ENCODE measurements at regions not wholly inside any gene's neighbourhood (a gene's known extent, or its start where the extent isn't known, plus 50 kb on each side); places are given as distances from the start of the nearest gene placed in this dataset.

DNA sequence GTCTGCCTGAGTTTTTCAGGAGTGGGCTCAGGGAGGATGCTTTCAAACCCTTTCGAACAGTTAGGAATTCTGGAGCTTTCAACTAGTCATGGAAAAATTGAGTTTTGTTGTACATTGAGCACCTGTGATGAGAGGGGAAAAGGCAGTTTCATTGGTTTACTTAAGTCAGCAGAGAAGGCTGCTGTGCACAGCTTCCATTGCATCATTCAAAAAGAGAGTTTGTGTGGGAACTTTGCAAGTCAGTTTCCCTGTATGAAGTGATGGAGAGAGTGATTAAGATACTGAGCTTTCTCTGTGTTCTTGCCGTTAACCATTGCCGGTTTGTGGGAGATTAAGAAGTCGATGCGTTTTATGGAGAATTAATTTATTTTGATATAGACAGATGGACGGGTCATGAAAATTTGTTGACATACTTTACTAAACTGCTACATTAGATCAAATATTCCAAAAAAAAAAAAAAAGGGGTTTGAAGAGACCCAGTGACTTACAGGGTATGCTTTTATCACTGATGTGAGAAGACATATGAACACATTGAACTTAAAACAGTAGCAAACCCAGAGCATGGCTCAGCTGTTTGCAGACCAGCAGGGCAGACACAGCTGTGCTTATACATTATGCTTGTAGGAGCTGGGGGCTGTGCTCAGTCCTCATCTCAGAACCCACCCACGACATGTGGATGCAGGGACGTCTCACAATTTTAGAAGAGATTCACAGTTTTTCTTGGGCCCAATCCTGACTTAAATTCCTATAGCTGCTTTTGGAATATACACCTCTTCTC lies 234.1 kb downstream of the SOX4 start:
- Mint-ChIP-seq H3K9me3 (no peaks in the 10 kb centered on the region), H3K36me3 (ENCODE audit: low read depth) (peaks cover 8% of the 10 kb centered on the region), H3K4me1 (peaks cover 97% of the 10 kb centered on the region), H3K4me3 (peak overlapping the region; percentile 10), H3K27me3 (ENCODE audit: low read depth, poor library complexity) (no peaks in the 10 kb centered on the region), H3K27ac (peak overlapping the region; percentile 94)
- TF ChIP-seq, protein P1, sequence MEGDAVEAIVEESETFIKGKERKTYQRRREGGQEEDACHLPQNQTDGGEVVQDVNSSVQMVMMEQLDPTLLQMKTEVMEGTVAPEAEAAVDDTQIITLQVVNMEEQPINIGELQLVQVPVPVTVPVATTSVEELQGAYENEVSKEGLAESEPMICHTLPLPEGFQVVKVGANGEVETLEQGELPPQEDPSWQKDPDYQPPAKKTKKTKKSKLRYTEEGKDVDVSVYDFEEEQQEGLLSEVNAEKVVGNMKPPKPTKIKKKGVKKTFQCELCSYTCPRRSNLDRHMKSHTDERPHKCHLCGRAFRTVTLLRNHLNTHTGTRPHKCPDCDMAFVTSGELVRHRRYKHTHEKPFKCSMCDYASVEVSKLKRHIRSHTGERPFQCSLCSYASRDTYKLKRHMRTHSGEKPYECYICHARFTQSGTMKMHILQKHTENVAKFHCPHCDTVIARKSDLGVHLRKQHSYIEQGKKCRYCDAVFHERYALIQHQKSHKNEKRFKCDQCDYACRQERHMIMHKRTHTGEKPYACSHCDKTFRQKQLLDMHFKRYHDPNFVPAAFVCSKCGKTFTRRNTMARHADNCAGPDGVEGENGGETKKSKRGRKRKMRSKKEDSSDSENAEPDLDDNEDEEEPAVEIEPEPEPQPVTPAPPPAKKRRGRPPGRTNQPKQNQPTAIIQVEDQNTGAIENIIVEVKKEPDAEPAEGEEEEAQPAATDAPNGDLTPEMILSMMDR (IDR thresholded peaks at IDR 0.05), result no peak
- DNase-seq, result no peak

DNA sequence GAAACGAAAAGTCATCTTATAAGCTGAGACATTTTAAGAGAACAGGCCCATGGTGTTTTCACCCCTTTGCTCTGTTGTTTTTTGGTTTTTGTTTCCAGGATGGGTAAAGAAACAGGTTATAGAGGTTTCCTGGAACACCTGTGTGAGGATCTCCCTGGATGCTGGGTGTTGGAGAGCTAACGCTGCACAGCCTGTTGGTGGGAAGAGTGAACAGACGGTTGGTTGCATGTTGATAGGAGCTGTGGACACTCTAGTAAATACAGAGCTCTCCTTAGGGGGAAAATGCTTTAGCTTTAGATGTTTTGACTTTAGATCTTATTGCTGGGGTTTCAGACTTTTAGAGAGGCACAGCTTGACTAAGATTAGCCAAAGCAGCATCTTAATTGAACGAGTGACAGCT lies 235.2 kb downstream of the SOX4 start:
- DNase-seq, result no peak
- no peaks in the 10 kb centered on the region for H3K9me3 Mint-ChIP-seq
- no peaks in the 10 kb centered on the region for H3K27me3 Mint-ChIP-seq (ENCODE audit: low read depth, poor library complexity)
- peaks cover 14% of the 10 kb centered on the region for H3K36me3 Mint-ChIP-seq (ENCODE audit: low read depth)
- H3K4me1 Mint-ChIP-seq, result peaks cover 95% of the 10 kb centered on the region
- peak overlapping the region; percentile 94 for H3K27ac Mint-ChIP-seq
- TF ChIP-seq, protein P1 (IDR thresholded peaks at IDR 0.05), result no peak
- H3K4me3 Mint-ChIP-seq, result no peak overlapping the region

DNA sequence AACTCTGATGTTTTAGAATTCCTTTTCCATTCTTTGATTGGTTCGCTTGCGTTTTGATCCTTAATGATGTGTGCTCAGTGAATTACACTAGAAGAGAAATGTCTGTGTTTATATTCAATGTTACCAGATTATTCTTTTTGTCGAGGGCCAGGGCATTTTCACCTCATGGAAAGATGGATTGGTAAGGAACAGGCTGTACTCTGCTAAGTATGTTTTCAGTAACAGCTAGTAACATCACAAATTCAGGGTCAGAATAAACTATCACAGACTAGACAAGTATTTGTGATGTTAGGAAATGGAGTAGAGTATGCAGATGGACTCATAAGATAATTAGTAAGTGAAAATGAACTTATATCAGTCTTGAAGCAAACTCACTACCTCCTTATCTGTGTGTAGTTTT lies 235.6 kb downstream of the SOX4 start:
- Mint-ChIP-seq H3K4me1 (peaks cover 91% of the 10 kb centered on the region), H3K9me3 (no peaks in the 10 kb centered on the region), H3K27ac (peak overlapping the region; percentile 94), H3K36me3 (ENCODE audit: low read depth) (peaks cover 14% of the 10 kb centered on the region), H3K27me3 (ENCODE audit: low read depth, poor library complexity) (no peaks in the 10 kb centered on the region), H3K4me3 (no peak overlapping the region)
- TF ChIP-seq, protein P1 (IDR thresholded peaks at IDR 0.05), result no peak
- no peak for DNase-seq

DNA sequence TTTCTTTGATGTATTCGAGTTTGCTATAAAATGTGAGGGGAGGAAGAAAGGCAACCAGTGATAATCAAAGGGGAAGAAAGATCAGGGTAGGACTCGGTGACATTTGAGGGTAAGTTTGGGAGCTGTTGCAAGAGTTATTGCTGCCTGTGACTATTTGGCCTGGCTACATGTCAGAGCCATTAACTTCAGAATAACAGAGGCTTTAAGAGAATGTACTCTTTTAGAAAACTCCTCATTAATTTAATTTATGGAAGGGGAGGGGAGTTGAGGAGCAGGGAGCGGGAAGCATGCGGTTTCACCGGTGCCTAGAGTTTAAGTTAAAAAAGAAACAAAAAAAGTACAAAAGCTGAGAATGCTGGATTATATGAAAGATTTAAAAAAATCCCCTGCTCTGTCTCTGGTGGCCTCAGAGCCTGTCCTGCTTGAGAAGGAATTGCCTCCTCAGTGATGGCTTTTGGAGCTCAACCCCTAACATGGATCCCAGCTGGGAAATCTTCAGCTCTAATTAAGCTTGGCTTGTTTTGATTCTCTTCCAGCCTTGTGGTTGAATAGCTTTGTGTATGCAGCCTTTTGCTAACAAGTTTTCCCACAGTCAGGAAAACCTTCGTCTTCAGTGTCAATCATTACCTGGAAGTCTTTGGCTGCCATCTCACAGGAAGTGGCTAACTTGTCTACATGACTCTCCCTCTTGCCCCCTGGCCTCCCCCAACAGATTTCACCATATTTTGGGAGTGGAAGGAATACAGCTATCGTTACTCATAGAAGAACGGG lies 238.2 kb downstream of the SOX4 start:
- no peaks in the 10 kb centered on the region for H3K9me3 Mint-ChIP-seq
- peaks cover 25% of the 10 kb centered on the region for H3K36me3 Mint-ChIP-seq (ENCODE audit: low read depth)
- DNase-seq, result peak; percentile 12
- peaks cover 89% of the 10 kb centered on the region for H3K4me1 Mint-ChIP-seq
- H3K4me3 Mint-ChIP-seq, result peak overlapping the region; percentile 54
- TF ChIP-seq, protein P1 (IDR thresholded peaks at IDR 0.05), result no peak
- peak overlapping the region; percentile 96 for H3K27ac Mint-ChIP-seq
- no peaks in the 10 kb centered on the region for H3K27me3 Mint-ChIP-seq (ENCODE audit: low read depth, poor library complexity)

DNA sequence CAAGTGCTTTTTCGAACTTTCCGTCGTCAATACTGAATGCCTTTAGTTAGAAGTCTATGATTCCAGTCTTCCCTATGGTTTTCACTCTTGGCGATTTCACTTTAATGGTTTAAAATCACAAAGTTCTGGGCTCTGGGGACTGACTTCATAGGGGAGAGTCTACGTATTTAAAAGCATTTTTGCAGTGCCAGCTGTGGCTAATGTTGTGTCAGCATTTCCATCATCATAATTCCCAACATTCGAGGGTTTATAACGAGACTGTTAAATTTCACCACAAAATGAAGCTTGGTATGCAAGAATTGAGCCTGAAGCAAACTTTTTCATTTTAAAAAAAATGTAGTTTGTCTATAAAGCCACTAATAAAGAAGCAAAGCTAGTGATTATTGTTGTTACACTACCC lies 242.7 kb downstream of the SOX4 start:
- TF ChIP-seq, protein P1 (IDR thresholded peaks at IDR 0.05), result no peak
- DNase-seq, result no peak
- Mint-ChIP-seq H3K4me1 (peaks cover 69% of the 10 kb centered on the region), H3K36me3 (ENCODE audit: low read depth) (peaks cover 61% of the 10 kb centered on the region), H3K27ac (peak overlapping the region; percentile 84), H3K9me3 (peaks cover 8% of the 10 kb centered on the region), H3K27me3 (ENCODE audit: low read depth, poor library complexity) (no peaks in the 10 kb centered on the region), H3K4me3 (peak overlapping the region; percentile 1)
